Endothelial cell of umbilical vein (primary cell): ENCODE measurements at regions not wholly inside any gene's neighbourhood (a gene's known extent, or its start where the extent isn't known, plus 50 kb on each side); places are given as distances from the start of the nearest gene placed in this dataset.

Experiments
- BruUV-seq: library from RNA; stranded (reverse); fragments of 400-500 nt; replicated peaks from 2 replicates; lab custom pipeline; 2021; lab: Mats Ljungman, UMichigan
- CTCF ChIA-PET: fragments of 300-600, 350-600 bp; sonication (Branson Sonifier 250); formaldehyde crosslinking; loops from one replicate; lab custom pipeline; 2021; ENCODE audit warnings: antibody characterized with exemption, inconsistent platforms; lab: Charles Lee
- POLR2A ChIA-PET: fragments of 300-600, 350-600 bp; sonication (Branson Sonifier 250); formaldehyde crosslinking; loops from one replicate; lab custom pipeline; 2021; ENCODE audit warnings: antibody characterized with exemption, inconsistent platforms; lab: Charles Lee
- DNase-seq: peaks from one replicate; pipeline ENCODE4 v3.0.0-alpha.2; 2011; ENCODE audit warnings: low read depth, low spot score
- FAIRE-seq: peaks from 2 replicates; lab custom pipeline; 2011; peaks lifted over from hg19 to GRCh38; lab: Jason Lieb, UNC
- H2AFZ ChIP-seq: 2 replicates; pipeline ENCODE4 v1.6.0; 2012; ENCODE audit warnings: low read depth, low read length, control low read depth, inconsistent platforms
- H3K27ac ChIP-seq: 2 replicates; pipeline ENCODE4 v1.5.1; 2011; ENCODE audit warnings: low read depth, mild to moderate bottlenecking, control low read depth, low read length, moderate library complexity; ENCODE audit not compliant: insufficient read depth
- H3K27me3 ChIP-seq, 2 experiments: 2 replicates each; pipeline versions ENCODE4 v1.6.0 to v1.6.1; 2011; ENCODE audit warnings: low read length in 2 of 2, mixed read lengths in 1 of 2; ENCODE audit not compliant: control insufficient read depth in 2 of 2, insufficient read depth in 2 of 2
- H3K36me3 ChIP-seq, 2 experiments: 2 replicates in 1 of 2; 3 replicates in 1 of 2; pipeline ENCODE4 v1.5.1; 2011; ENCODE audit warnings: low read length in 2 of 2, mild to moderate bottlenecking in 1 of 2, moderate library complexity in 1 of 2; ENCODE audit not compliant: control insufficient read depth in 2 of 2, insufficient read depth in 2 of 2; ENCODE audit errors: extremely low read depth in 1 of 2
- H3K4me1 ChIP-seq: 3 replicates; pipeline ENCODE4 v1.5.1; 2011; ENCODE audit warnings: mild to moderate bottlenecking, low read length; ENCODE audit not compliant: control insufficient read depth, insufficient read depth; ENCODE audit errors: extremely low read depth
- H3K4me2 ChIP-seq: 2 replicates; pipeline ENCODE4 v1.6.1; 2011; ENCODE audit warnings: low read length, control low read depth, mixed read lengths; ENCODE audit not compliant: insufficient read depth
- H3K4me3 ChIP-seq, 3 experiments: fragments of 200-600 bp in 1 of 3; sonication (generic), shearing (Covaris generic) in 1 of 3; replicated peaks in 1 of 3; 2 replicates each; pipeline ENCODE4 v1.5.1; 2011 to 2016; ENCODE audit warnings: control low read depth in 3 of 3, low read length in 3 of 3, mild to moderate bottlenecking in 2 of 3, inconsistent platforms in 1 of 3, low read depth in 1 of 3, moderate library complexity in 1 of 3; ENCODE audit not compliant: insufficient read depth in 1 of 3
- H3K79me2 ChIP-seq: 2 replicates; pipeline ENCODE4 v1.6.0; 2012; ENCODE audit warnings: low read length, inconsistent platforms; ENCODE audit not compliant: control insufficient read depth, insufficient read depth
- H3K9ac ChIP-seq: replicated peaks from 2 replicates; pipeline ENCODE3; 2011; ENCODE audit warnings: low read length, control low read depth; ENCODE audit not compliant: insufficient read depth; ENCODE audit errors: extremely low read depth
- H3K9me1 ChIP-seq: replicated peaks from 3 replicates; pipeline ENCODE4 v1.6.0; 2011; ENCODE audit warnings: mild to moderate bottlenecking, low read length; ENCODE audit not compliant: control insufficient read depth, insufficient read depth; ENCODE audit errors: extremely low read depth
- H3K9me3 ChIP-seq: replicated peaks from 2 replicates; pipeline ENCODE4 v1.5.1; 2012; ENCODE audit warnings: low read length, inconsistent platforms; ENCODE audit not compliant: control insufficient read depth, insufficient read depth
- H4K20me1 ChIP-seq: replicated peaks from 2 replicates; pipeline ENCODE3; 2011; ENCODE audit warnings: mild to moderate bottlenecking, low read length; ENCODE audit not compliant: control insufficient read depth, insufficient read depth; ENCODE audit errors: extremely low read depth
- EZH2 ChIP-seq: IDR thresholded peaks from 2 replicates; pipeline ENCODE4 v1.6.1; 2012; ENCODE audit warnings: borderline replicate concordance, low read depth, mild to moderate bottlenecking, moderate library complexity, low read length, inconsistent platforms; ENCODE audit not compliant: severe bottlenecking
- FOS ChIP-seq: IDR thresholded peaks from 2 replicates; pipeline ENCODE4 v1.6.1; 2011; ENCODE audit warnings: mild to moderate bottlenecking, low read length, moderate library complexity, borderline replicate concordance; ENCODE audit not compliant: insufficient read depth
- GATA2 ChIP-seq: IDR thresholded peaks from 2 replicates; pipeline ENCODE4 v1.7.0; 2011; ENCODE audit warnings: low read depth, mild to moderate bottlenecking, moderate library complexity, mixed read lengths, low read length; ENCODE audit not compliant: insufficient read length, insufficient read depth
- JUN ChIP-seq: IDR thresholded peaks from 2 replicates; pipeline ENCODE4 v1.6.1; 2011; ENCODE audit warnings: borderline replicate concordance, low read depth; ENCODE audit not compliant: insufficient read length, insufficient read depth
- MYC ChIP-seq: IDR thresholded peaks from one replicate; pipeline ENCODE4 v1.6.1; 2011; ENCODE audit warnings: mild to moderate bottlenecking, low read depth, low read length
- POLR2A ChIP-seq: IDR thresholded peaks from 2 replicates; pipeline ENCODE4 v1.6.1; 2012; ENCODE audit warnings: low read depth, mild to moderate bottlenecking, control low read depth, low read length
- POLR2AphosphoS5 ChIP-seq: IDR thresholded peaks from 2 replicates; pipeline ENCODE4 v1.6.1; 2012; ENCODE audit warnings: low read depth, mild to moderate bottlenecking, control low read depth, low read length, moderate library complexity; ENCODE audit not compliant: insufficient read depth
- dilution Hi-C: fragments of 300-500 bp; cut with MboI; formaldehyde crosslinking; loops from one replicate; pipeline ENCODE4 v1.15.0; 2019; ENCODE audit warnings: low sequenced_read_pairs; ENCODE audit not compliant: extremely low pct_ligation_motif_present
- intact Hi-C: fragments of 100-400 bp; cut with micrococcal nuclease; formaldehyde crosslinking; loops from one replicate; pipeline ENCODE4 v1.10.0; 2022
- TF ChIP-seq, protein P1 (sequence below): IDR thresholded peaks from 2 replicates; pipeline ENCODE4 v1.6.1; 2011; ENCODE audit not compliant: insufficient read depth, insufficient read length
- TF ChIP-seq, protein P2 (sequence below), 2 donors: IDR thresholded peaks; 1 replicate in 1 of 2; 2 replicates in 1 of 2; pipeline ENCODE4 v1.5.1; 2011; ENCODE audit warnings: low read length in 2 of 2, mild to moderate bottlenecking in 2 of 2, moderate library complexity in 2 of 2, control low read depth in 1 of 2, inconsistent platforms in 1 of 2, low read depth in 1 of 2; ENCODE audit not compliant: insufficient read depth in 1 of 2; ENCODE audit errors: extremely low read depth in 1 of 2

DNA sequence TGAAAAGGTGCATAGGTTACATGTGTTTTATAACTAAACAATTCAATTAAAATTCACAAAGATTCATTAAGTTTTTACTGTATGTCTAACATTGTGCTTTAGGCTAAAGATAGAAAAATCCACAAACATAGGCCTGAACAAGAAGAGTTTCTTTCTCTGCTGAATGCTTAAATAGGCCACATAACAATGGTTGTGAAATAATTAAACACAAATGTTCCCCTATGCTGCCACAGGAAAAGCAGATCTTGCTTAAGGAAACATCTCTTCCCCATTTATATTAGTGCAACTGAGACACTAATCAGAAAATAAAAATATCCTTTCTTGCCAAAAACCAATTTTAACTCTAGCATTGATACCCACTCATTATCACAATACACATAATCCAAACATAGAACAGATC lies 725.4 kb upstream of the DPPA4 start:
- no TSS peak for BruUV-seq
- DNase-seq (no peak), FAIRE-seq (no peak)
- H3K9ac ChIP-seq, result no peak overlapping the region
- ChIA-PET CTCF (no interaction called here), POLR2A (no interaction called here)
- TF ChIP-seq, protein P1, sequence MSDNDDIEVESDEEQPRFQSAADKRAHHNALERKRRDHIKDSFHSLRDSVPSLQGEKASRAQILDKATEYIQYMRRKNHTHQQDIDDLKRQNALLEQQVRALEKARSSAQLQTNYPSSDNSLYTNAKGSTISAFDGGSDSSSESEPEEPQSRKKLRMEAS, result no peak
- TF ChIP-seq GATA2 (no peak), JUN (no peak), POLR2AphosphoS5 (no peak)
- TF ChIP-seq, protein P2, sequence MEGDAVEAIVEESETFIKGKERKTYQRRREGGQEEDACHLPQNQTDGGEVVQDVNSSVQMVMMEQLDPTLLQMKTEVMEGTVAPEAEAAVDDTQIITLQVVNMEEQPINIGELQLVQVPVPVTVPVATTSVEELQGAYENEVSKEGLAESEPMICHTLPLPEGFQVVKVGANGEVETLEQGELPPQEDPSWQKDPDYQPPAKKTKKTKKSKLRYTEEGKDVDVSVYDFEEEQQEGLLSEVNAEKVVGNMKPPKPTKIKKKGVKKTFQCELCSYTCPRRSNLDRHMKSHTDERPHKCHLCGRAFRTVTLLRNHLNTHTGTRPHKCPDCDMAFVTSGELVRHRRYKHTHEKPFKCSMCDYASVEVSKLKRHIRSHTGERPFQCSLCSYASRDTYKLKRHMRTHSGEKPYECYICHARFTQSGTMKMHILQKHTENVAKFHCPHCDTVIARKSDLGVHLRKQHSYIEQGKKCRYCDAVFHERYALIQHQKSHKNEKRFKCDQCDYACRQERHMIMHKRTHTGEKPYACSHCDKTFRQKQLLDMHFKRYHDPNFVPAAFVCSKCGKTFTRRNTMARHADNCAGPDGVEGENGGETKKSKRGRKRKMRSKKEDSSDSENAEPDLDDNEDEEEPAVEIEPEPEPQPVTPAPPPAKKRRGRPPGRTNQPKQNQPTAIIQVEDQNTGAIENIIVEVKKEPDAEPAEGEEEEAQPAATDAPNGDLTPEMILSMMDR (IDR thresholded peaks at IDR 0.05; ENCODE audit: extremely low read depth in 1 of 2, insufficient read depth in 1 of 2, low read depth in 1 of 2, low read length in 2 of 2), result no peak
- no peak overlapping the region for H3K27ac ChIP-seq
- H2AFZ ChIP-seq, result no peak overlapping the region
- dilution Hi-C loops, result no loop called here
- no peaks in the 10 kb centered on the region for H3K9me1 ChIP-seq
- intact Hi-C loops, result no loop called here
- H3K4me1 ChIP-seq, result no peaks in the 10 kb centered on the region
- peaks cover 4% of the 10 kb centered on the region for H3K9me3 ChIP-seq
- no peaks in the 10 kb centered on the region for H3K79me2 ChIP-seq
- no peak overlapping the region for H3K4me3 ChIP-seq
- no peaks in the 10 kb centered on the region for H4K20me1 ChIP-seq
- H3K4me2 ChIP-seq, result no peak overlapping the region
- no peaks in the 10 kb centered on the region for H3K36me3 ChIP-seq
- no peaks in the 10 kb centered on the region for H3K27me3 ChIP-seq

DNA sequence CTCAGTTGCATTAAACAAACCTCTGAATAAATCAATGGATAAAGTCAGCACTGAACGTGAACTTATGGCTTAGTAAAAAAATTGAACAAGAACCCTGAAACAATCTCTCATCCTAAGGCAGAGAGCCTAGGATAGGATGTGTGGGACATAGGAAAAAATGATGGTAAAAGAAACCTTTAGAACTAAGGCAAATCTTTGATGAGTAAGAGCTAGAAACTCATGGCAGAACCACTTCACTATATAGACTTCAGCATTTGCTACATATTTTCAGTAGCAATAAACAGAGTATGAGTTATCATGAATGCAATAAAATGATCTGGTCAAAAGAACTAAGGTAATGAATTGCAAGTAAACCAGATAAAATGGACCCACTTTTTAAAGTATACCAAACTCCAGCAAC lies 725.8 kb upstream of the DPPA4 start:
- Histone ChIP-seq H4K20me1 (no peaks in the 10 kb centered on the region), H3K4me1 (no peaks in the 10 kb centered on the region), H3K27me3 (no peaks in the 10 kb centered on the region), H3K4me3 (no peak overlapping the region), H3K79me2 (no peaks in the 10 kb centered on the region), H3K9me1 (no peaks in the 10 kb centered on the region), H3K9me3 (peaks cover 4% of the 10 kb centered on the region), H3K4me2 (no peak overlapping the region), H3K27ac (no peak overlapping the region), H3K9ac (no peak overlapping the region), H2AFZ (no peak overlapping the region), H3K36me3 (no peaks in the 10 kb centered on the region)
- FAIRE-seq (no peak), DNase-seq (no peak)
- TF ChIP-seq, protein P2 (IDR thresholded peaks at IDR 0.05; ENCODE audit: extremely low read depth in 1 of 2, insufficient read depth in 1 of 2, low read depth in 1 of 2, low read length in 2 of 2), result no peak
- TF ChIP-seq EZH2 (no peak), MYC (no peak), JUN (no peak), POLR2A (no peak), GATA2 (no peak), FOS (no peak), POLR2AphosphoS5 (no peak)
- TF ChIP-seq, protein P1, result no peak
- intact Hi-C loops, result no loop called here
- dilution Hi-C loops, result no loop called here
- BruUV-seq, result no TSS peak
- ChIA-PET POLR2A (no interaction called here), CTCF (no interaction called here)
